Stomach (tissue), 4 donors: ENCODE measurements at regions not wholly inside any gene's neighbourhood (a gene's known extent, or its start where the extent isn't known, plus 50 kb on each side); places are given as distances from the start of the nearest gene placed in this dataset.

ENCODE experiments used
- CTCF ChIP-seq, 7 experiments: fragments of 450-650 bp in 4 of 7; fragments of 200-600 bp in 3 of 7; sonication (generic) in 3 of 7; IDR thresholded peaks; one replicate each; pipeline ENCODE4 v1.5.1; 2016 to 2019; ENCODE audit warnings: antibody characterized with exemption in 7 of 7, control low read depth in 2 of 7, mild to moderate bottlenecking in 1 of 7
- POLR2A ChIP-seq, 4 donors: fragments of 450-650 bp; IDR thresholded peaks; one replicate each; pipeline ENCODE4 v1.6.1; 2016; ENCODE audit warnings: antibody characterized with exemption in 4 of 4, control low read depth in 2 of 4, mild to moderate bottlenecking in 1 of 4, moderate library complexity in 1 of 4
- POLR2AphosphoS5 ChIP-seq, 3 donors: sonication (generic); formaldehyde crosslinking; IDR thresholded peaks; one replicate each; pipeline ENCODE4 v1.6.1; 2016; ENCODE audit warnings: antibody characterized with exemption in 3 of 3

DNA sequence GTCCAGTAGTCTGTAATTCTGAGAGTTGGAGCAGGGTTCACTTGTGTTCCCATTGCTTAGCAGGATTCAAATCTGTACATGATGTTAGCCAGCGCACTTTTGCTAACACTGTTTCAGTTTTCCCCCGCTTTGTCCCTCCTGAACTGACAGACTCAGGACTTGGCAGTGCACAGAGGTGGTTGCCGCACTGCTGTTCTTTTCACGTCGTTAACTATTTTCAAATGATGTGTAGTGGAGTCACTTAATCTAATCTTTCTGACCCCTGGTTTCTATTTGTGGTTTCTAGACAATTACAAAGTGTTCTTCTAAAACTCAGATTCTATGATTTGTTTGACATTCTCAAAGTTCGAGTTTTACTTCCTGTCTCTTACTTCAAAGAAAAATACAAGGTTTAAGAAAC lies 234.5 kb downstream of the RBM43 start:
- TF ChIP-seq CTCF (IDR thresholded peaks at IDR 0.05) (no peak), POLR2A (IDR thresholded peaks at IDR 0.05) (no peak), POLR2AphosphoS5 (IDR thresholded peaks at IDR 0.05) (no peak)
